DOHH2 (cell line): ENCODE measurements at regions not wholly inside any gene's neighbourhood (a gene's known extent, or its start where the extent isn't known, plus 50 kb on each side); places are given as distances from the start of the nearest gene placed in this dataset.

Source experiments
- EZH2phosphoT487 ChIP-seq: fragments of 200-600 bp; sonication (generic); IDR thresholded peaks from 2 replicates; pipeline ENCODE4 v1.6.1; 2017; ENCODE audit warnings: borderline replicate concordance, mild to moderate bottlenecking, antibody characterized with exemption, low read length, moderate library complexity, mixed read lengths
- TF ChIP-seq, protein P1 (sequence below): fragments of 200-600 bp; sonication (generic); IDR thresholded peaks from one replicate; pipeline ENCODE4 v1.5.1; 2014; ENCODE audit warnings: antibody characterized with exemption, mild to moderate bottlenecking, low read depth, low read length; ENCODE audit not compliant: poor library complexity, severe bottlenecking

DNA sequence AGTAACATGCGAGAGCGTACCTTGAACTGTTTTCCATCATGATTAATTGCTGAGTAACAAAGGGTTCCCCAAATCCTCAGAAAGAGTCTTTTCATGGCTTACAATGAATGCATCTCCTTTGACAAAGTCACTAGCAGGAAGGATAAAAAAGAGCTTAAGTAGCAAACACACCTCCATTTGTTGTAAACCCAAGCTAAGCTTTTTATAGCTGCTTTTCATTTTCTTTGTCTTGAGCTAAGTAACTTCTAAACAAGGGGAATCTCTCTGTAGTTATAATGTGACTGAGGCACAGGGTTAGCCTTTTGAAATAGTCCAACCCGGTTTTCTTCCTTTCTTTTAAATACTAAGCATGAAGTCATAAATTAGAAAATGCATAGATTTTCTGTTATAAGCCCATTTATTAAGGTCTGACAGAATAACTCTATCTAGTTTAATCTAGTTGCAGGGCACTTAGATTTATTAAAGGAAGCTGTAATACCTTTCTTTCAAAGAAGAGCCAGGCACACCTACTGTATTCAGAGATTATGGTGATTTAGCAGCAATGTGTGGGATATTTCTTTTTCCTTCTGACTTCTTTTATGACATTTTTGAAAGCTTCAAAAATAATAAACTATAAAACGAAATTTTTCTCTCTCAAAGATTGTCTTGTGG lies 226.9 kb upstream of the SMIM31 start:
- TF ChIP-seq, protein P1, sequence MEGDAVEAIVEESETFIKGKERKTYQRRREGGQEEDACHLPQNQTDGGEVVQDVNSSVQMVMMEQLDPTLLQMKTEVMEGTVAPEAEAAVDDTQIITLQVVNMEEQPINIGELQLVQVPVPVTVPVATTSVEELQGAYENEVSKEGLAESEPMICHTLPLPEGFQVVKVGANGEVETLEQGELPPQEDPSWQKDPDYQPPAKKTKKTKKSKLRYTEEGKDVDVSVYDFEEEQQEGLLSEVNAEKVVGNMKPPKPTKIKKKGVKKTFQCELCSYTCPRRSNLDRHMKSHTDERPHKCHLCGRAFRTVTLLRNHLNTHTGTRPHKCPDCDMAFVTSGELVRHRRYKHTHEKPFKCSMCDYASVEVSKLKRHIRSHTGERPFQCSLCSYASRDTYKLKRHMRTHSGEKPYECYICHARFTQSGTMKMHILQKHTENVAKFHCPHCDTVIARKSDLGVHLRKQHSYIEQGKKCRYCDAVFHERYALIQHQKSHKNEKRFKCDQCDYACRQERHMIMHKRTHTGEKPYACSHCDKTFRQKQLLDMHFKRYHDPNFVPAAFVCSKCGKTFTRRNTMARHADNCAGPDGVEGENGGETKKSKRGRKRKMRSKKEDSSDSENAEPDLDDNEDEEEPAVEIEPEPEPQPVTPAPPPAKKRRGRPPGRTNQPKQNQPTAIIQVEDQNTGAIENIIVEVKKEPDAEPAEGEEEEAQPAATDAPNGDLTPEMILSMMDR, result no peak
- TF ChIP-seq EZH2phosphoT487, result no peak
